Neuron (in vitro differentiated cells): ENCODE measurements at regions not wholly inside any gene's neighbourhood (a gene's known extent, or its start where the extent isn't known, plus 50 kb on each side); places are given as distances from the start of the nearest gene placed in this dataset.

Source experiments
- H2AFZ ChIP-seq: one replicate; pipeline ENCODE4 v1.6.1; 2013; ENCODE audit warnings: low read depth, mild to moderate bottlenecking, inconsistent platforms, low read length, moderate library complexity
- H3K27me3 ChIP-seq: one replicate; pipeline ENCODE4 v1.6.1; 2013; ENCODE audit warnings: low read length; ENCODE audit not compliant: insufficient read depth
- H3K36me3 ChIP-seq: one replicate; pipeline ENCODE4 v1.6.1; 2013; ENCODE audit warnings: low read length; ENCODE audit not compliant: insufficient read depth
- H3K4me1 ChIP-seq: one replicate; pipeline ENCODE4 v1.6.1; 2013; ENCODE audit warnings: low read length; ENCODE audit not compliant: insufficient read depth
- H3K4me3 ChIP-seq: 2 replicates; pipeline ENCODE4 v1.5.1; 2013; ENCODE audit warnings: mild to moderate bottlenecking, low read length, moderate library complexity
- H3K9me3 ChIP-seq: one replicate; pipeline ENCODE4 v1.6.1; 2013; ENCODE audit warnings: low read length

GRCh38 chr6:133637436-133637835, 251.5 kb upstream of the TCF21 start:
- H3K9me3 ChIP-seq: no peaks in the 10 kb centered on the region
- no peaks in the 10 kb centered on the region for H3K4me1 ChIP-seq
- no peaks in the 10 kb centered on the region for H3K27me3 ChIP-seq
- H3K4me3 ChIP-seq: no peak overlapping the region
- no peak overlapping the region for H2AFZ ChIP-seq
- no peaks in the 10 kb centered on the region for H3K36me3 ChIP-seq

- no peaks in the 10 kb centered on the region for H3K36me3 ChIP-seq
- no peaks in the 10 kb centered on the region for H3K27me3 ChIP-seq
- H3K4me3 ChIP-seq: no peak overlapping the region
- no peak overlapping the region for H2AFZ ChIP-seq
- no peaks in the 10 kb centered on the region for H3K4me1 ChIP-seq
- H3K9me3 ChIP-seq: no peaks in the 10 kb centered on the region
Measured at GRCh38 chr6:133637874-133638273, 251.0 kb upstream of the TCF21 start.

GRCh38 chr6:133641104-133641503, 247.8 kb upstream of the TCF21 start:
- Histone ChIP-seq H3K9me3 (no peaks in the 10 kb centered on the region), H3K27me3 (no peaks in the 10 kb centered on the region), H2AFZ (no peak overlapping the region)

GRCh38 chr6:133644548-133644891, 244.4 kb upstream of the TCF21 start:
- Histone ChIP-seq H3K4me3 (no peak overlapping the region), H3K27me3 (no peaks in the 10 kb centered on the region), H3K36me3 (no peaks in the 10 kb centered on the region), H3K9me3 (no peaks in the 10 kb centered on the region), H3K4me1 (no peaks in the 10 kb centered on the region), H2AFZ (no peak overlapping the region)

More at GRCh38 chr6:133641104-133641503, 247.8 kb upstream of the TCF21 start:
- no peaks in the 10 kb centered on the region for H3K36me3 ChIP-seq
- H3K4me3 ChIP-seq: no peak overlapping the region
- H3K4me1 ChIP-seq: no peaks in the 10 kb centered on the region

GRCh38 chr6:133644892-133645619, 243.9 kb upstream of the TCF21 start:
- Histone ChIP-seq H2AFZ (no peak overlapping the region), H3K4me3 (no peak overlapping the region), H3K36me3 (no peaks in the 10 kb centered on the region), H3K27me3 (no peaks in the 10 kb centered on the region), H3K4me1 (no peaks in the 10 kb centered on the region), H3K9me3 (no peaks in the 10 kb centered on the region)

GRCh38 chr6:133645966-133646740, 242.8 kb upstream of the TCF21 start:
- Histone ChIP-seq H3K9me3 (no peaks in the 10 kb centered on the region), H2AFZ (no peak overlapping the region), H3K4me1 (no peaks in the 10 kb centered on the region), H3K36me3 (no peaks in the 10 kb centered on the region), H3K4me3 (no peak overlapping the region), H3K27me3 (no peaks in the 10 kb centered on the region)

- H3K36me3 ChIP-seq: no peaks in the 10 kb centered on the region
- no peaks in the 10 kb centered on the region for H3K27me3 ChIP-seq
- H3K4me1 ChIP-seq: no peaks in the 10 kb centered on the region
- no peak overlapping the region for H2AFZ ChIP-seq
- no peaks in the 10 kb centered on the region for H3K9me3 ChIP-seq
- no peak overlapping the region for H3K4me3 ChIP-seq
Measured at GRCh38 chr6:133648581-133648980, 240.3 kb upstream of the TCF21 start.

- Histone ChIP-seq H2AFZ (no peak overlapping the region), H3K9me3 (no peaks in the 10 kb centered on the region), H3K4me1 (no peaks in the 10 kb centered on the region), H3K36me3 (no peaks in the 10 kb centered on the region), H3K4me3 (no peak overlapping the region), H3K27me3 (no peaks in the 10 kb centered on the region)
Measured at GRCh38 chr6:133671376-133671775, 217.5 kb upstream of the TCF21 start.

- Histone ChIP-seq H3K4me3 (no peak overlapping the region), H3K4me1 (no peaks in the 10 kb centered on the region), H3K36me3 (no peaks in the 10 kb centered on the region), H3K27me3 (no peaks in the 10 kb centered on the region), H2AFZ (no peak overlapping the region), H3K9me3 (no peaks in the 10 kb centered on the region)
Measured at GRCh38 chr6:133673056-133673455, 215.9 kb upstream of the TCF21 start.

- Histone ChIP-seq H3K9me3 (no peaks in the 10 kb centered on the region), H3K27me3 (no peaks in the 10 kb centered on the region), H3K4me3 (no peak overlapping the region), H3K4me1 (no peaks in the 10 kb centered on the region), H3K36me3 (no peaks in the 10 kb centered on the region), H2AFZ (no peak overlapping the region)
Measured at GRCh38 chr6:133674661-133675060, 214.3 kb upstream of the TCF21 start.

- H3K27me3 ChIP-seq: no peaks in the 10 kb centered on the region
- H3K9me3 ChIP-seq: no peaks in the 10 kb centered on the region
- no peak overlapping the region for H3K4me3 ChIP-seq
- H3K36me3 ChIP-seq: no peaks in the 10 kb centered on the region
- peaks cover 11% of the 10 kb centered on the region for H3K4me1 ChIP-seq
- H2AFZ ChIP-seq: no peak overlapping the region
Measured at GRCh38 chr6:133680994-133681393, 207.9 kb upstream of the TCF21 start.

- Histone ChIP-seq H3K36me3 (no peaks in the 10 kb centered on the region), H3K27me3 (no peaks in the 10 kb centered on the region), H3K4me1 (peaks cover 11% of the 10 kb centered on the region), H3K9me3 (no peaks in the 10 kb centered on the region), H3K4me3 (no peak overlapping the region), H2AFZ (peak overlapping the region; percentile 75)
Measured at GRCh38 chr6:133681891-133682290, 207.0 kb upstream of the TCF21 start.

- Histone ChIP-seq H3K4me3 (no peak overlapping the region), H3K36me3 (no peaks in the 10 kb centered on the region), H3K27me3 (no peaks in the 10 kb centered on the region), H3K9me3 (no peaks in the 10 kb centered on the region), H3K4me1 (peaks cover 11% of the 10 kb centered on the region), H2AFZ (no peak overlapping the region)
Measured at GRCh38 chr6:133682506-133683307, 206.2 kb upstream of the TCF21 start.
